ENCODE measurements at regions not wholly inside any gene's neighbourhood (a gene's known extent, or its start where the extent isn't known, plus 50 kb on each side); places are given as distances from the start of the nearest gene placed in this dataset.

DNA sequence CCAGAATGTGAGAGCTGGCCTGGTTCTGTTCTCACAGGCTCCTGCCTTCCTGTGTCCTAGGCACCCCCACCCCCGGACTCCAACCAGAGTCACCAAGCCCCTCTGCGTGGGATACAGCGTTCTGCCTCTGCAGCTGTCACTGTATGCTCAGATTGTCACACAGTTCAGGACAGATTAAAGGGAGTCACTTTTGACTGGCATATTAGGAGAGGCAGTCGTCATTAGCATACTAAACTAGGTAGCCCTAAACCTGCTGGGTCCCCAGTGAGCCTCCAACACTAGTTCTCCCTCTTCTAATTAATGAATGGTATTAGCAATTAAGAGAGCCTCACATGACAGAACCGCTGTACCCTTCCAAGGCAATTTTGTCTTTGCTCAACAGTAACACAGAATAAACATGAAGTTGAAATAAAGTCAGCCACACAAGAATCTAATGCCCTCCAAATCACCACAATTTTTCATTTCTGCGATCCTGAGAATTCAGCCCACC, 340.2 kb downstream of the CMPK2 start:
- H2AK5ac ChIP-seq (ENCODE audit: low read depth, low read length), result no peak overlapping the region
- H2BK12ac ChIP-seq (ENCODE audit: low read depth, low read length), result no peak overlapping the region
- H3K79me1 ChIP-seq (ENCODE audit: low read depth, low read length), result no peaks in the 10 kb centered on the region
- H3K4me3 ChIP-seq (ENCODE audit: extremely low read depth in 1 of 4, insufficient read depth in 2 of 4, low read depth in 3 of 4, low read length in 4 of 4), result no peak overlapping the region
- H3K9ac ChIP-seq (replicated peaks in 1 of 4; ENCODE audit: extremely low read depth in 1 of 4, low read depth in 3 of 4, low read length in 3 of 4), result no peak overlapping the region
- 84% methylated on average over 6 of the region's 6 CpGs; no CpG with 5 or more reads in 1 of the 2 experiments for WGBS, 2 experiments (ENCODE audit: extremely low coverage in 1 of 2, insufficient coverage in 1 of 2, insufficient read length in 1 of 2, insufficient replicate concordance in 2 of 2, low coverage in 1 of 2, low lambda C conversion rate in 2 of 2, missing lambda C conversion rate in 1 of 2)
- H2BK5ac ChIP-seq (ENCODE audit: low read depth, low read length), result no peak overlapping the region
- H3K4ac ChIP-seq (replicated peaks; ENCODE audit: insufficient read length, low read depth, low read length), result no peak overlapping the region
- H2BK120ac ChIP-seq (replicated peaks; ENCODE audit: low read depth, low read length), result no peak overlapping the region
- ChIA-PET POLR2A (ENCODE audit: partially characterized antibody) (no interaction called here), CTCF (ENCODE audit: partially characterized antibody) (interaction anchor here (1.0 to 2.3 kb wide), 6 partner anchors 10 to 307 kb away, joined by 3 to 10 read pairs (median 4); no protein-coding TSS in a partner anchor)
- DNase-seq (ENCODE audit: low read depth in 1 of 2, low spot score in 2 of 2), result no peak
- H3K14ac ChIP-seq (ENCODE audit: insufficient read length), result no peak overlapping the region
- H3K23ac ChIP-seq (ENCODE audit: insufficient read length), result no peak overlapping the region
- H3K23me2 ChIP-seq (ENCODE audit: low read depth, low read length), result no peaks in the 10 kb centered on the region
- H2AFZ ChIP-seq (ENCODE audit: low read length), result no peak overlapping the region
- no peak overlapping the region for H2BK20ac ChIP-seq (ENCODE audit: low read length)
- H3K4me2 ChIP-seq (ENCODE audit: insufficient read depth in 1 of 2, low read depth in 2 of 2, low read length in 2 of 2), result no peak overlapping the region
- H3K4me1 ChIP-seq (replicated peaks in 1 of 4; ENCODE audit: control insufficient read depth in 3 of 4, insufficient read depth in 4 of 4, low read length in 3 of 4), result peaks cover 3 to 7% (median 7%) of the 10 kb centered on the region in 4 experiments; a peak in 3 of 7 replicates
- H3K27me3 ChIP-seq (replicated peaks in 1 of 4; ENCODE audit: control insufficient read depth in 3 of 4, extremely low read depth in 1 of 4, insufficient read depth in 3 of 4, low read length in 3 of 4), result no peaks in the 10 kb centered on the region
- H4K5ac ChIP-seq (ENCODE audit: insufficient read length, low read depth, low read length), result no peak overlapping the region
- no peaks in the 10 kb centered on the region for H3K9me3 ChIP-seq (ENCODE audit: insufficient read depth in 2 of 2, low read depth in 1 of 2, low read length in 1 of 2)
- H3K56ac ChIP-seq (replicated peaks; ENCODE audit: insufficient read length, low read depth, low read length), result no peak overlapping the region
- no peaks in the 10 kb centered on the region for H3K79me2 ChIP-seq (ENCODE audit: control insufficient read depth in 1 of 2, insufficient read depth in 2 of 2, low read length in 2 of 2)
- H3K36me3 ChIP-seq (ENCODE audit: control insufficient read depth in 2 of 4, insufficient read depth in 4 of 4, low read length in 3 of 4), result no peaks in the 10 kb centered on the region
- H4K8ac ChIP-seq (ENCODE audit: extremely low read depth, insufficient read depth, low read length), result no peak overlapping the region; the same call in 1 of the 2 replicates
- H2BK15ac ChIP-seq (ENCODE audit: low read length), result no peak overlapping the region
- H3K27ac ChIP-seq (ENCODE audit: low read depth, low read length), result no peak overlapping the region
- no peaks in the 10 kb centered on the region for H4K20me1 ChIP-seq (replicated peaks in 1 of 2; ENCODE audit: control insufficient read depth in 1 of 2, insufficient read depth in 2 of 2, low read length in 2 of 2)
- FAIRE-seq, result no peak
- H3K18ac ChIP-seq (ENCODE audit: extremely low read depth, low read length), result no peak overlapping the region
- H4K91ac ChIP-seq (replicated peaks; ENCODE audit: insufficient read length, low read length), result no peak overlapping the region
- TF ChIP-seq BRCA1 (IDR thresholded peaks at IDR 0.05; ENCODE audit: low read depth, low read length) (no peak), POLR2AphosphoS5 (IDR thresholded peaks at IDR 0.05; ENCODE audit: low read depth, low read length) (no peak), KDM5A (IDR thresholded peaks at IDR 0.05; ENCODE audit: low read length) (no peak), SP1 (IDR thresholded peaks at IDR 0.05; ENCODE audit: low read depth, low read length) (no peak), SAP30 (IDR thresholded peaks at IDR 0.05; ENCODE audit: insufficient read depth, insufficient replicate concordance, low read length) (no peak), SIN3A (conservative IDR thresholded peaks at IDR 0.05 in 1 of 2, IDR thresholded peaks at IDR 0.05 in 1 of 2; ENCODE audit: low read depth in 1 of 2, low read length in 2 of 2) (no peak), JUND (IDR thresholded peaks at IDR 0.05; ENCODE audit: low read length) (no peak)
- TF ChIP-seq, protein P1, sequence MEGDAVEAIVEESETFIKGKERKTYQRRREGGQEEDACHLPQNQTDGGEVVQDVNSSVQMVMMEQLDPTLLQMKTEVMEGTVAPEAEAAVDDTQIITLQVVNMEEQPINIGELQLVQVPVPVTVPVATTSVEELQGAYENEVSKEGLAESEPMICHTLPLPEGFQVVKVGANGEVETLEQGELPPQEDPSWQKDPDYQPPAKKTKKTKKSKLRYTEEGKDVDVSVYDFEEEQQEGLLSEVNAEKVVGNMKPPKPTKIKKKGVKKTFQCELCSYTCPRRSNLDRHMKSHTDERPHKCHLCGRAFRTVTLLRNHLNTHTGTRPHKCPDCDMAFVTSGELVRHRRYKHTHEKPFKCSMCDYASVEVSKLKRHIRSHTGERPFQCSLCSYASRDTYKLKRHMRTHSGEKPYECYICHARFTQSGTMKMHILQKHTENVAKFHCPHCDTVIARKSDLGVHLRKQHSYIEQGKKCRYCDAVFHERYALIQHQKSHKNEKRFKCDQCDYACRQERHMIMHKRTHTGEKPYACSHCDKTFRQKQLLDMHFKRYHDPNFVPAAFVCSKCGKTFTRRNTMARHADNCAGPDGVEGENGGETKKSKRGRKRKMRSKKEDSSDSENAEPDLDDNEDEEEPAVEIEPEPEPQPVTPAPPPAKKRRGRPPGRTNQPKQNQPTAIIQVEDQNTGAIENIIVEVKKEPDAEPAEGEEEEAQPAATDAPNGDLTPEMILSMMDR (IDR thresholded peaks at IDR 0.05; ENCODE audit: control extremely low read depth in 1 of 3, insufficient read depth in 1 of 3, low read depth in 1 of 3, low read length in 3 of 3), result no peak

Data from H1 (cell line).